ENCODE measurements at regions not wholly inside any gene's neighbourhood (a gene's known extent, or its start where the extent isn't known, plus 50 kb on each side); places are given as distances from the start of the nearest gene placed in this dataset.

DNA sequence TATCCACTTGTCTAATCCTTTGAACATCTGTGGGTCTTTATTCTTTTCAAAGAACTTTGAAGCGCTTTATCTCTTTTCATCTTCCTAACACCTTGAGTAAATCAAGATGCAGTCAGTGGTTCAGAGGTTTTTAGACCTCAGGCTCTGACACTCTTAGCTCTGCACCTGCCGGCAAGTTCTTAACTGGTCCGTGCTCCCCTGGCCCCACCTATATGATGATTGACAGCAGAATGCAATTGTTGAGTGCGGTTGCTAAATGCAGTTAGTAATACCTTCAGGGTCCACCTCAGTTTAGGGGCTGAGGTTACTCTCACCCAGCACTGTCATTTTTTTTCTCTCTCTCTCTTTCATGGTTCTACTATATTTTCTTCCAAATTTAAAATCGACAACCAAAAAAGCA, 854.2 kb upstream of the AUTS2 start:
- Histone ChIP-seq H3K9me3 (ENCODE audit: control insufficient read depth in 2 of 3, insufficient read depth in 1 of 3, low read length in 3 of 3) (no peaks in the 10 kb centered on the region), H3K27me3 (ENCODE audit: control insufficient read depth, insufficient read depth, low read length) (no peaks in the 10 kb centered on the region), H3K36me3 (ENCODE audit: control insufficient read depth in 2 of 3, insufficient read depth in 3 of 3, low read length in 3 of 3) (no peaks in the 10 kb centered on the region), H3K4me3 (ENCODE audit: low read length in 3 of 3) (no peak overlapping the region), H3K4me1 (ENCODE audit: control insufficient read depth in 2 of 3, insufficient read depth in 2 of 3, low read depth in 1 of 3, low read length in 3 of 3) (no peaks in the 10 kb centered on the region), H3K9ac (ENCODE audit: low read length in 3 of 3) (no peak overlapping the region), H3K27ac (ENCODE audit: low read depth in 2 of 2, low read length in 2 of 2) (no peak overlapping the region)
- TF ChIP-seq, protein P1, sequence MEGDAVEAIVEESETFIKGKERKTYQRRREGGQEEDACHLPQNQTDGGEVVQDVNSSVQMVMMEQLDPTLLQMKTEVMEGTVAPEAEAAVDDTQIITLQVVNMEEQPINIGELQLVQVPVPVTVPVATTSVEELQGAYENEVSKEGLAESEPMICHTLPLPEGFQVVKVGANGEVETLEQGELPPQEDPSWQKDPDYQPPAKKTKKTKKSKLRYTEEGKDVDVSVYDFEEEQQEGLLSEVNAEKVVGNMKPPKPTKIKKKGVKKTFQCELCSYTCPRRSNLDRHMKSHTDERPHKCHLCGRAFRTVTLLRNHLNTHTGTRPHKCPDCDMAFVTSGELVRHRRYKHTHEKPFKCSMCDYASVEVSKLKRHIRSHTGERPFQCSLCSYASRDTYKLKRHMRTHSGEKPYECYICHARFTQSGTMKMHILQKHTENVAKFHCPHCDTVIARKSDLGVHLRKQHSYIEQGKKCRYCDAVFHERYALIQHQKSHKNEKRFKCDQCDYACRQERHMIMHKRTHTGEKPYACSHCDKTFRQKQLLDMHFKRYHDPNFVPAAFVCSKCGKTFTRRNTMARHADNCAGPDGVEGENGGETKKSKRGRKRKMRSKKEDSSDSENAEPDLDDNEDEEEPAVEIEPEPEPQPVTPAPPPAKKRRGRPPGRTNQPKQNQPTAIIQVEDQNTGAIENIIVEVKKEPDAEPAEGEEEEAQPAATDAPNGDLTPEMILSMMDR (IDR thresholded peaks at IDR 0.05; ENCODE audit: borderline replicate concordance, extremely low read depth, insufficient read depth) = no peak
- FAIRE-seq (no peak), DNase-seq (no peak)
- intact Hi-C loops (cut with DNase I) = no loop called here

DNA sequence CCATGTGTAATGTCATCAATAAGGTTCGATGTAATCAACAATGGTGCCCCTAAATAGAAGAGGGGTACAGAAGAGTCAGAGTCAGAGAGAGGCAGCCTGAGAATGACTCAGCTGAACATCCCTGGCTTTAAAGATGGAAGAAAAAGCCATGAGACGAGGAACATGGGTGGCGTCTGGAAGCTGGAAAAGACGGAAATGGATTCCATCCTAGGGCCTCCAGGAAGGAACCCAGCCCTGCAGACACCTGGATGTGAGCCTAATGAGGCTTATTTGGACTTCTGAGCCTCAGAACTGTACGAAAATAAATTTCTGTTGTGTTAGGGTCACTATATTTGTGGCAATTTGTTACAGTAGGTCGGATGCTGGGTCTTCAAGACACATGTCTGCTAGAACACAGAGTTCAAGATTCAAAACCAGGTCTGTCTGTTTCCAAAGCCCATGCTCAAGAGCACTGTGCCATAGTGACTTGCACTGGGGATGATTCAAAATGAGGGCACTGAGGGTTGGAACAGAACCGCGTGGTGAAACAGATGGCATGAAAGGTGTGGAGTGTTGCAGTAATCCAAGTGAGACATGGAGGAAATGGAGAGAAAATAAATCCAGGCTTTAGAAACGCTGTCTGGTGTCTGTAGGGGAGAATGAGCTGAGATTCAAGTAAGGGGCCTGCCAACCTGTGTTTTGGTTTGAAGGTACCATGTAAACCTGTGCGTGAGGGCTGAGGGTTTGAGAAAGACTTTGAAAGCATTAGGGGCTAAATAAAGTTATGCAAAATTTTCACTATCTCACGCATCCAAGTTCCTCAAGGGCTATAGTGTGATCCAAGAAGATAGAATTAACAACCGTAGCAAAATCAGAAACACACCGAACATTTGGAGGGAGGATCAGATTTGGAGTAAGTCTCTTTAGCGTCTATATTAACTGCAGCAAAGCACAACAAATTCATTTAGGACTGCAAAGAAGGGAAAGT, 849.1 kb upstream of the AUTS2 start:
- no peak overlapping the region for H3K9ac ChIP-seq (ENCODE audit: low read length in 3 of 3)
- no peak for FAIRE-seq
- TF ChIP-seq, protein P1 (IDR thresholded peaks at IDR 0.05; ENCODE audit: borderline replicate concordance, extremely low read depth, insufficient read depth) = no peak
- H3K27me3 ChIP-seq (ENCODE audit: control insufficient read depth, insufficient read depth, low read length) = no peaks in the 10 kb centered on the region
- H3K27ac ChIP-seq (ENCODE audit: low read depth in 2 of 2, low read length in 2 of 2) = no peak overlapping the region
- no peak overlapping the region for H3K4me3 ChIP-seq (ENCODE audit: low read length in 3 of 3)
- no peaks in the 10 kb centered on the region for H3K36me3 ChIP-seq (ENCODE audit: control insufficient read depth in 2 of 3, insufficient read depth in 3 of 3, low read length in 3 of 3)
- intact Hi-C loops (cut with DNase I) = no loop called here
- no peaks in the 10 kb centered on the region for H3K4me1 ChIP-seq (ENCODE audit: control insufficient read depth in 2 of 3, insufficient read depth in 2 of 3, low read depth in 1 of 3, low read length in 3 of 3)
- DNase-seq = no peak
- H3K9me3 ChIP-seq (ENCODE audit: control insufficient read depth in 2 of 3, insufficient read depth in 1 of 3, low read length in 3 of 3) = no peaks in the 10 kb centered on the region

DNA sequence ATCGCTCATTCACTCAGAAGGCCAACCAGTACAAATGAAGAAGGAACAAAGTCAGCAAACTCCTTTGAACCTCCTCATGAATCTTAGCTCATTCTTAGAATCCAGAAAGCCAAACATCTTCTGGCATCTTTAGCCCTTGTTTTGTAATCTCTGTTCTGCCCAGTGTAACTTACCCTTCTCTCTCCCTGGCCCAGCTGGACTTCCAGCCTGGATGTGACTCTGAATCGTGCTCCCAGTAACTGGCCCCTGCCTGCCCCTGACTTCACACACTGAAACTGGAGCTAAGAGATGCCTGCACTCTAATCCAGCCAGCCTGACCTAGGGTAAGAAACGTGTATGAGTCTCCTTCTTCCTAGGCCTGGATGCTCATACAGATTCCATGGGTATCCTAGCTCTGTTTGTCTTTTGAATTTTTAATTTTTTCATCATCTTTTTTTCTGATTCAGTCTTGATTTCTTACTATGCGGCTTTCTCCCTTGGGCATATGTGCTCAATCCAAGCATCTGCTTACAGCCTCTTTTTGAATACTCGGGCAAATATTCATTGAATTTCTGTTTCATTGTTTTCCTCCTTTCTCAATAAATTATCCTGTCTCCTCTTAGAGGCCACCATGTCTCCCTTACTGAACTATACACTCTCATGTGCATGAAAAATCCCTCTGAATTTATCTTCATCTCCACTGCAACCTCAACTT, 845.6 kb upstream of the AUTS2 start:
- DNase-seq (no peak), FAIRE-seq (no peak)
- Histone ChIP-seq H3K9me3 (ENCODE audit: control insufficient read depth in 2 of 3, insufficient read depth in 1 of 3, low read length in 3 of 3) (no peaks in the 10 kb centered on the region), H3K36me3 (ENCODE audit: control insufficient read depth in 2 of 3, insufficient read depth in 3 of 3, low read length in 3 of 3) (no peaks in the 10 kb centered on the region), H3K27me3 (ENCODE audit: control insufficient read depth, insufficient read depth, low read length) (no peaks in the 10 kb centered on the region), H3K4me1 (ENCODE audit: control insufficient read depth in 2 of 3, insufficient read depth in 2 of 3, low read depth in 1 of 3, low read length in 3 of 3) (no peaks in the 10 kb centered on the region), H3K9ac (ENCODE audit: low read length in 3 of 3) (no peak overlapping the region), H3K4me3 (ENCODE audit: low read length in 3 of 3) (no peak overlapping the region), H3K27ac (ENCODE audit: low read depth in 2 of 2, low read length in 2 of 2) (no peak overlapping the region)
- TF ChIP-seq, protein P1 (IDR thresholded peaks at IDR 0.05; ENCODE audit: borderline replicate concordance, extremely low read depth, insufficient read depth) = no peak
- intact Hi-C loops (cut with DNase I) = no loop called here

All from kidney (tissue), 13 donors.